22Rv1 (cell line): ENCODE measurements at regions not wholly inside any gene's neighbourhood (a gene's known extent, or its start where the extent isn't known, plus 50 kb on each side); places are given as distances from the start of the nearest gene placed in this dataset.
"Not testable (repeated sequence)": the region's sequence is repeated elsewhere in the genome, so short reads cannot be mapped to it uniquely, and the experiment has no call there.

Source experiments
- H3K27ac ChIP-seq: fragments of 450-650 bp; 2 replicates; pipeline ENCODE4 v1.5.1; 2017
- CTCF ChIP-seq: fragments of 450-650 bp; IDR thresholded peaks from 2 replicates; pipeline ENCODE4 v1.5.1; 2017; ENCODE audit warnings: mild to moderate bottlenecking
- ZFX ChIP-seq: fragments of 450-650 bp; IDR thresholded peaks from 2 replicates; pipeline ENCODE4 v1.6.1; 2017; ENCODE audit warnings: antibody characterized with exemption, borderline replicate concordance

GRCh38 chrX:95441836-95442235, 1242.8 kb upstream of the DIAPH2 start:
- no peak for TF ChIP-seq ZFX
- no peak for TF ChIP-seq CTCF
- H3K27ac ChIP-seq: no peak overlapping the region

- no peak overlapping the region for H3K27ac ChIP-seq
Measured at GRCh38 chrX:95484781-95485180, 1199.9 kb upstream of the DIAPH2 start.

GRCh38 chrX:95505721-95506120, 1178.9 kb upstream of the DIAPH2 start:
- TF ChIP-seq ZFX (no peak), CTCF (no peak)
- H3K27ac ChIP-seq: no peak overlapping the region

More at GRCh38 chrX:95484781-95485180, 1199.9 kb upstream of the DIAPH2 start:
- TF ChIP-seq ZFX: no peak
- no peak for TF ChIP-seq CTCF

GRCh38 chrX:95509474-95509873, 1175.2 kb upstream of the DIAPH2 start:
- no peak for TF ChIP-seq ZFX
- no peak overlapping the region for H3K27ac ChIP-seq

GRCh38 chrX:95524018-95524417, 1160.6 kb upstream of the DIAPH2 start:
- not testable (repeated sequence) for H3K27ac ChIP-seq

GRCh38 chrX:95536111-95536510, 1148.5 kb upstream of the DIAPH2 start:
- no peak overlapping the region for H3K27ac ChIP-seq
- TF ChIP-seq CTCF: no peak
- no peak for TF ChIP-seq ZFX

GRCh38 chrX:95536661-95537060, 1148.0 kb upstream of the DIAPH2 start:
- TF ChIP-seq CTCF (no peak), ZFX (no peak)
- no peak overlapping the region for H3K27ac ChIP-seq

GRCh38 chrX:95539041-95539440, 1145.6 kb upstream of the DIAPH2 start:
- TF ChIP-seq ZFX (no peak), CTCF (no peak)

GRCh38 chrX:95549552-95549951, 1135.1 kb upstream of the DIAPH2 start:
- H3K27ac ChIP-seq: not testable (repeated sequence)

More at GRCh38 chrX:95539041-95539440, 1145.6 kb upstream of the DIAPH2 start:
- H3K27ac ChIP-seq: no peak overlapping the region
